ENCODE measurements at regions not wholly inside any gene's neighbourhood (a gene's known extent, or its start where the extent isn't known, plus 50 kb on each side); places are given as distances from the start of the nearest gene placed in this dataset.

DNA sequence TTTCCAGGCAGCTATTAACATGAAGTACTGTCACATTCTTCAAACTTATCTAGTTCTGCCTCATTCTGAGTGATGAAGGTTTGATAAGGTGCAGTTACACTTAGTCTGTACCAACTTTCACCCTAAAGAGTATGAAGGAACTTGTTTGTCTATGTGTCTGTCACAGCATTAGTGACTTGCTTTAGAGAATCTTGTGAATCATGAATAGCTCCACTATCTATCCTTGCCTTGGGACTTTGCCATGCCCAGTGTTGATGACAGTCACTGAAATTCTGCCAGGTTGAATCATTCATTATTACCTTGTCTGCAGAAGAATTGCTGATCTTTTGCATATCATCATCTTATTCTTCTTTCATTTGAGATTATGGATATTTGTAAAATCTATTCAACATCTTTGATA is 50.9 kb upstream of the A1CF start:
- DNase-seq (ENCODE audit: low spot score), result no peak

DNA sequence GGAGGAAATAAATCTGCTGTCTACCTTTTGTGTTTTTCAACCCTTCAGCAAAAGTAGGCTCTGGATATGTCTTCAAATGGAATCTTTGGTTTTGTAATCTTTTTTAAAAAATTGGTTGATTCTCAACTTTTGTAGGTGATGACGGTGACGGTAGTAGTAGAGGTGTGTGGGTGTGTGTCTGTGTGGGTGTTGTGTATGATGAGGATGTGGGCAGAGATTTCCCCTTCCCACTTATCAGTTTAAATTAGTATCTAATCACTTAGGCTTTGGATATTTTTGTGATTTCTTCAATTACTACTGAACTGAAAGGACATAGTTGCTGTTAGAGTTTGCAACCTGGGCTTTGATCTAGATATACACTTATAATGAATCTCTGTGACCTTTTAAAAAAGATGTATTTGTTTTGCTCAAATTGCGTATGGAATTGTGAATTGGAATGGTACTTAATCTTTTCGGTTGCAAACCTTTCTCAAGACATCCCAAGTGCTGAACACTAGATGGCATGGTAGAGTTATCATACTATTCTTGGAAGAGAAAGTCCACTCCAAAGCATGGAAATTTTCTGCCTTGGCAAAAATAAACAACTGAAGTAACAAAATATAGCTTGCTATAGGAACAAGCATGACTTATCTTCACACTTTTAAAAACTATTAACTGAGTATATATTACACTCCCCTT is 51.9 kb upstream of the A1CF start:
- no peak for DNase-seq (ENCODE audit: low spot score)

DNA sequence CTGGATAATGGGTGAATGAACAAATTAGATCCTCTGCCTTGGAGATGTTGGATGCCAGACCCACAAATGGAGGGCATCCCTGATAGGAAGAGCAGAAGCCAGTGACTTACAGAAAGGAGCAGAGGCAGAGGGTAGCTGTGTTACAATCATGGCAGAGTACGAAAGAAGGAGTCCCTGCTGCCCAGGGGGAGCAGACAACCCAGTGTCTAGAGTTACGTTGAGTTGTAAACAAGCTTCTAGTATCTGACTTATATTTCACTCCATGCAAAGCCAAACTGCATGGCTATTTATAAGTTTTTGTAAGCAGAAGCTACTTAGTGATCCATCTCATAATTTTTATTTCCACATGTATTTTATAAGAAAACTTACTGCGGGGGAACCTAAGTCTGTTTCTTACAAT is 56.2 kb upstream of the A1CF start:
- no peak for DNase-seq (ENCODE audit: low spot score)

DNA sequence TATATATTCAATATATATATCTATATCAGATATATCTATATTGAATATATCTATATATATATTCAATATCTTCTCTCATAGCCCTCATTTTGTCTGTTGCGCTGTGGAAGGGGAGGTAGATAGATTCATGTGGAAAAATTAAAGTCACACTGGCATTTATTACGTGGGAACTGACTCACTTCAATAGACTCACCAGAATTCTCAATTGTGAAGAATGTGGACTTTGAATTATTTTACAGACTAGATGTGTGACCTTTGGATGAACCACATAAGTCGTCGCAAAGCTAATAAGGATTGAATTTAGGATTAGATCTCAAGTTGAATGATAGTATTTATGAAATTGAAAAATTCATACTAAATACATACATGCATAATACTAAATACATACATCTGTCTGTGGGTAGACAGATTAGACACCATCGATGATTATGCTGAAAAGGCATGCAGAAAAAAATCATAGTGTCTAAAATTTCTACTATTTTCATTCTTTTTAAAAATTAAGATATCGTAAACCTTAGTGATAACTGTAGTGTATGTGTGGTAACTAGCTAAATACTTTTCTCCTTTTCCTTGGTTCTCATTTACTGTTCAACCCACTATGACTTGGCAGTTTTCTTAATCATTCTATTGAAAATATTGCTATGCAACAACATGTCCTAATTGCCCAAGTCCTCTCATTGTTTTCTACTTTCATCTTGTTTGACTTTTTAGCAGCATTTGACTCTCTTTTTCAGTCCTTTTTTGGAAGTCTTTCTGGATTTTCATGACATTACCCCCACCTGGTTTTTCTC is 61.8 kb upstream of the A1CF start:
- DNase-seq (ENCODE audit: low spot score), result no peak

DNA sequence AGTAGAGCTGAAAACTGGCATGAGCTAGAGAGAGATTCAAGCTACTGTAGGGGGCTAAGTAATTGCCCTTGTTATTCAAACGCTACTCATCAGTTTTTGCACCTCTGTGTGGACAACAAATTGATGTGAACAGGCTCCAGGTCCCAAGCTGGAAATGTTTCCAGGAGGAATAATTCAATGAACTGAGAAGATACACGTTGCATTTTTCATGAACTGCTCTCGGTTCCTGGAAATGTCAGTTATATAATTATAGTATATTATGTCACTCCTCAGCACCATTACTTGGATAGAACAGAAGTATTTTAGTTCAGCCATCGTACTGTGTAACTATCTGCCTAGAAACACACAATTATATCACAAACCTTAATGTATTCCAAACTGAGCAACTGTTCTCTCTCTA is 65.9 kb upstream of the A1CF start:
- DNase-seq (ENCODE audit: low spot score), result no peak

DNA sequence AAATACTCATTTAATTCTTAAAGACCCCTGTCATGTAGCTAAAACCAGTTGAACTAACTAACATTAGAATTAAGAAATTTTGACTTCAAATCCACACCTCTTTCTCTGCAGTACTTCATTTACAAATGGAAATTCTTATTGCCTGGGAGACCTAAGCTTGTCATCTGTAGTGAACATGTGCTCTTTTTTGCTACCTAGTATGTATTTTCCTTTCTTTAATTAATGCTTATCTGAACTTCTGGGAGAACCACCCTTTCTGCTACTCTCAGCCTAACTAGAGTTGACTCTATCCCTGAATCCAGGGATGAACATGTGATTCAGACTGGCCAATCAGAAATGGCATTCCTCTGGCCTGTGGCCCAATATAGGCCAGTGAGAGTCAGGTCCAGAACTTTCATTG is 75.9 kb upstream of the A1CF start:
- DNase-seq (ENCODE audit: low spot score), result no peak

DNA sequence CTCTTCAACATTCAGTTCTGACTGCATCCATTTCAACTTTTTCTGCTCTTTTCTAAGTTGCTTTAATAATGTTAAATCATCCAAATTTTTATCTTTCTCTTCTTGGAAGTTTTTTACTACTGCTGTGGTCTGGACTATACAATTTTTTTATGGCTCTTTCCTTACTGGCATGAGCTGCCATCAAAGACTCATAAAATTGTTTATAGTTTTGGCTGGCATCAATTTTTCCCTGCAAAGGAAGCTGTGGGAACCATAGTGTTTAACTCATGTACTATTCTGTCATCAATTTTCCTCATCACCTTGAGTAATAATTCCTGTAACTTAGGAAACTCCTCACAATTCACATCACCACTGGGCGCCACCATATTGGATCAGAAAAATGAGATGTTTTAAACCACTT is 77.6 kb upstream of the A1CF start:
- no peak for DNase-seq (ENCODE audit: low spot score)

DNA sequence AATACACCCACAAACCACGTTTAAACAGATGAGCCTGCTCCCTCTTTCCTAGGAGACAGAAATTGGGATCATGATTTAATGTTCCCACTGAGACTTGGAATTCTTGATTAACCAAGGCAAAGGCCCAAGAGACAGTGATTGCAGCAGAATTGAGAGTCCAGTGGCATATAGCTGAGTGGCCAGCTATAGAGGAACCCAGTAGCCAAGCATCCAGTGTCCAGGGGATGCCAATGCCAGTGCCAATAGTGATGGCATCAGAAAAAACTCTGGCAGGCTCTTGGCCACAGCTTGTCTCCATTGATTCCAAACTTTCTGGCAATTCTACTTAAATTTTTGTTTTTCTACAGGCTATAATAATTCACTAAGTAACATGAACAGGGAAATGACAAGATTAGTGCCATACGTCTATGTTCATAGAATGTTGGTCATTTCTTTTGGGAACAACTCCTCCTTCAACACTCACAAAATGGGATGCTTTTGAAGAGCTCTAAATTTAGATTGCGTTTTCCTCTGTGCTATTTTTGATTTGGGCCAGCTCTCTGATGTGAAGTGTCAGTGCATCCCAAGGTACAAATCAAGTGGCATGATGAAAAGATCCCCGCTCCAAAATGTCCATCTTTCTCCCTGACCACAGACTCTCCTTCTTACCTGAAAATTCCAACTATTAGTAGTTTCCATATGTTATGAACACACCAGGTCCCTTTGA is 83.1 kb upstream of the A1CF start:
- DNase-seq (ENCODE audit: low spot score), result no peak

DNA sequence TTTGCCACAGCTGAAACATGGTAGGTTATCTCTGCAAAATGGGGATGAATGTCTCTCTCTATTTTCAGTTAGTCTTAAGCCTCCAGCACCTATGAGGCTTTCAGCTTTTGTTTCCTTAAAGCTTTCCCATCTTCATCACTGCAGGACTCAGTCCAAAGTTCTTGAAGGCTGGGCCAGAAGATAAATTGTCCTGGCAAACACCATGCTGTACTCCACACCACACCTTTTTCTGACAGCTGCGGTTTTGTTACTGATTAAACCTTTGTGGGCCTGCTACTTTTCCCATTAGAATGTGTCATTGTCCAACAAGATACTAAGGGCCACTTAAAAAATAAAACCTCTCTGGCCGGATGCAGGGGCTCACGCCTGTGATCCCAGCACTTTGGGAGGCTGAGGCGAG is 87.2 kb upstream of the A1CF start:
- DNase-seq (ENCODE audit: low spot score), result no peak

DNA sequence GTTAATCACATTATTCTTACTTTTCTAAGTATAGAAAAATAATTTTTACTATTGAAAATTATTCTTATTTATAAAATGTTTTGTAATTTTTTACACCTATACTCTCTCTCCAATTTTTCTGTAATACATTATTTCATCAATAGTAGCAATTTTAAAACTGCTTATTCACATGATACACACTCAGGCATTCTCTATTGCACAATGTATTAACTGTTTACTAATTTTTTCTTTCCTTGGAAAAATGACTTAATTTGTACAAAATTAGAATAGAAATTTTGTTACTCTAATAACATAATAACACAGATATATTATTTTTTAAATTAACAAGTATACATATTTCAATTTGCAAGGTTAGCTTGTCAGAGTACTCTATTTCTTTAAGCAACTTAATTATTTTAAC is 92.9 kb upstream of the PRKG1 start:
- DNase-seq (ENCODE audit: low spot score), result no peak

DNA sequence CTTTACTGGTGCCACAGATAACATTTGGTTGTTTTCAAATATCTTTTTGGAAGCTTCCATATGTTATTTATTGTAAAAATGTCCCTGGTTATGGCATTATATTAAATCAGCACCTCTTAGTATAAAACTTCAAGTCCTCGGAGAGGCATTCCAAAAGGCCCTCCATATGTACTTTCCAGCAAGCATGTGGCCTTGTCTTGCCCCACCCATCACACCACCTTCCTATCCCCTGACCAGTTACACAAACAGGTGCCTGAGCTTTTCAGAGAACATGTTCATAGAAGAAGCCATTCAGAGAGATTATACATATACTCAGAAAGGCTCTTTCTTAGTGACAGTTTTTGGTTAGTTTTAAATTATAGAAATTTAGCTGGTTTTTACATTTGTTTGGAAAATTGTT is 92.4 kb upstream of the PRKG1 start:
- no peak for DNase-seq (ENCODE audit: low spot score)

DNA sequence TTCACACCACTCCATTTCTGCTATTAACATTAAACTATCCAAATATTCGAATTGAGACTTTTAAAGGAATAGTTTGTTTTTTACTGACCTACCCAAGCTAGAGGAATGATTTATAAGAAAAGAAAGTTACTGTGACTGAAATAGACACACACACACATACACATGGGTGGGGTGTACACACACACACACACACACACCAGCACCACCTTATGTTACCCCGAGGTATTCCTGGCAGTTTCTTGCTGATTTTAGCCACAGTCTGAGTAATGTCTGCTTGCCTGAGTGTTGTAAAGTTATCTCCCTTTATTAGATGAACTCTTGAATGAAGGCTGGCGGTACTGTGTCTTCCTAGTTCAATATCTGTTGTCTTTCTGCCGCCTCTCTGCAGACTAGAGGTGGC is 91.3 kb upstream of the PRKG1 start:
- DNase-seq (ENCODE audit: low spot score), result no peak

DNA sequence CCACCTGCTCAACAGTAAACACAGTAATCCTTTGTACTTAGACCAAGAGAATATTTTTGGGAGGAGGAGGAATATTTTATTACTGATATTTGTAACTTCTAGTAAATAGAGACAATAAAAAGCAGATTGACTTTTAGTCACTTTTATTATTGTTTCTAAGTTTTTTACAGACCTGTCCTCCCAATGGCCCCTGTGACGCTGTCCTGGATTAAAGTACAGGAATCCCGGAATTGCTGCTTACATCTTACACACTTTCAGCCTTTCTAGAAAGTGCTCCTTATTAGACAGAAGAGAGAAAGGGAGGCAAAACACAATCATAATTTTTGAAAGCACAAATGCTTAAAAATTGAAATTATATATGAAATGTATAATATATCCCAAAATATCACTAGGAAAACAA is 86.4 kb upstream of the PRKG1 start:
- no peak for DNase-seq (ENCODE audit: low spot score)

DNA sequence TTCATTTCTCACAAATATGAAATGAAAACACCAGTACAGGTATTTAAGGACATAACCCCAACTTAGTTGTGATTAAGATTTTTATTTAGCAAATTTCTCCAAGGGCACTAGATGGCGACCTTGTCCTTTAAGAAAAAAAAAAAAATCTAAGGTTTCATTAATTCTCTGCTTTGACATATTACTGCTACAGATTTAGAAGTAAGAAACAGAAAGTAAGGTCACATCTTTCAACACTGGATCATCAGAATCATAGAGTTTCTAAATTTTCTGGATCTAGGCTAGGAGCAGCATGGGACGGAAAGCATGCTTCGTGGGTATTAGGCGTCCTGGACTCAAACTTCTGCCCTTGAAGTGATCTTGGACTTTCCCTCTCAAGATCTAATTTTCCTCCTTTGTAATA is 85.5 kb upstream of the PRKG1 start:
- no peak for DNase-seq (ENCODE audit: low spot score)

DNA sequence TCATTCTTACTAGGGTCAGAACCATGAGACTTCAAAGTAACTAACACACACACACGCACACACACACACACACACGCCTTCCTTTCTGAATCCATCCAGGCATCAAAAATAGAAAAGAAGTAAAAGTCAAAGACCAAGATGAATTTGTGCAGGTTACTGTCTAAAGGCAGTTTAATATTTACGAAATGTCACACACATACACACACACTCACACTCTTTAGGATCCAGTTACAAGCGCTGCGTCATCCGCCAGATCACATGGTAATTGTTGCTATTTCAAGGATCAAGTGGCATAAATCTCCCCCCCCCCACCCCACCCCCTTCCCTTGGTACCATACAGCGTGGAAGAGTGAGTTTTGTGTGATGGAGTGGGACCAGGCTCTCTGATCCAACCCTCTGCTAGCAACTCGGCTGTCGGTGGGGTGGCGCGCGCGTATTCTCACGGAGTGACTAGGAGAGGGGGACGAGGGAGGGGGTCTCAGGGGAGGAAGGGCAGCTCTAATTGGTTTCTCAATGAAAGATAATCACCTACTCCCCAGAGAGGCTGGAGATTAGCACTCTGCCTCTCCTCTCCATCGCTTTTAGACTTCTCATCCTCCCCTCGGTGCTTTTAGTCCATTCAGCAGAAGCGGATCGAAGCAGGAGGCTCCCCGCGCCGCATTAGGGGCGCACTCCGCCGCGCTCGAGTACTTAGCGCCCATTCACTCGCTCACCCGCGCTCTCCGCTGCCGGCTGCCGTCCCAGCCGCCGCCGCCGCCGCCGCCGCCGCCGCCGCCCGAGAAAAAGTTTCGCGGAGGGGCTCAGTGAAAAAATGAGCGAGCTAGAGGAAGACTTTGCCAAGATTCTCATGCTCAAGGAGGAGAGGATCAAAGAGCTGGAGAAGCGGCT is 83.5 kb upstream of the PRKG1 start:
- no peak for DNase-seq (ENCODE audit: low spot score)

DNA sequence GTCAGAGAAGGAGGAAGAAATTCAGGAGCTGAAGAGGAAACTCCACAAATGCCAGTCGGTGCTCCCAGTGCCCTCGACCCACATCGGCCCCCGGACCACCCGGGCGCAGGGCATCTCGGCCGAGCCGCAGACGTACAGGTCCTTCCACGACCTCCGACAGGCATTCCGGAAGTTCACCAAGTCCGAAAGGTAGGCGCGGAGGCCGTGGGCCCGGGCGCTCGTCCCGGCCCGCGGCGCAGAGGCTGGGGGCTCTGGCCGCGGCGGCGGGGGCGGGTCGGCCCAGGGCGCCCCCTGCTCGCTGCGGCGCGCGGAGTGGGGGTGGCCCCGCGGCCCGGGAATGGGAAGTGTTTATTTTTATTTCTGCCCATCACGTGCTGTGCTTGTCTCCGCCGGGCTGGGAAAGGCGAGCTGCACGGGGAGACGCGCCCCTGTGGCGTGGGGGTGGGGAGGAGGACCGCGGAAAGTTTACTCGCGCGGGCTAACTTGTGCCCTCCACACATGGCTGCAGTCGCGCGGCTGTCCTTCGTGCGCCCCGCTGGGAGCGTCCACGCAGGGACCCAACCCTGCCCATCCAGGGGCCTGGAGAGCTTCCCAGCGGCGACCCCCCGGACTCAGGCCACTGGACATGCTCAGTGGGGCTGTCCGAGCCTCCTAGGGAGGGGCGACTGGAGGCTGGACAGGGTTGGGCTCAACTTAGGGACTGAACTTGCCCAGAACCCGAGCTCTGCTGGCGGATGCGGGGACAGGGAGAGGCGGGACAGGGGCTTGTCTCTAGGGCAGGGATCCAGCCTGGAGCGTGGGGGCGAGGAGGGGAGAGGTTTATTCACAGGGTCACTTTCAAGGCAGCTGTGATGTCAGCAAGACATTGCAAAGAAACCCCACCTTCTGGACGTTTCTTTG is 82.6 kb upstream of the PRKG1 start:
- DNase-seq (ENCODE audit: low spot score), result no peak

DNA sequence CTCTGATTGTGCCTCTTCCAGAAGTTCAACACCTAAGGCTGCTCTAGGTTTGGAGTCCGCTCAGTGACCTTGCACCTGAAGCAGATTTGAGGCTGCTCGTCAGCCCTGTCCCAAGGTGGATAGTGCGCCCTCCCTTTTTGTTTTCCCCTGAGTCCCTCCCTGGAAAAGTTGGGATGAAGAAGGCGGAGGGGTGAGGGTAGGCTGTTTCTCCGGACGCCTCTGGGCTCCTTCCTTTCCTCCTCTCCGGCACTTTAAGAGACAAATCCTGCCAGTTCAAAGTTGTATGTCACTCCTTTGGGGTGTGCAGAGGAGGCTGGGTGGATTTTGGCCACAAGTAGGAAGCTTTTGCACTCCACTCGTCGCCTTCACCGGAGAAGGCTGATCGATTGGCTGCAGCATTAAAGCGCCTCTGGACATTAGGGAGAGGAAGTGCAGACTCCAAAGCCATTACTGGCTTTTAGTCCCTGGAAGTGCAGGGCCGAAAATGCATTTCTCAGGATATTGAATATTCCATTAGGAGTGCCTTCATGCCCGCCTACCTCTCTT is 81.9 kb upstream of the PRKG1 start:
- no peak for DNase-seq (ENCODE audit: low spot score)

DNA sequence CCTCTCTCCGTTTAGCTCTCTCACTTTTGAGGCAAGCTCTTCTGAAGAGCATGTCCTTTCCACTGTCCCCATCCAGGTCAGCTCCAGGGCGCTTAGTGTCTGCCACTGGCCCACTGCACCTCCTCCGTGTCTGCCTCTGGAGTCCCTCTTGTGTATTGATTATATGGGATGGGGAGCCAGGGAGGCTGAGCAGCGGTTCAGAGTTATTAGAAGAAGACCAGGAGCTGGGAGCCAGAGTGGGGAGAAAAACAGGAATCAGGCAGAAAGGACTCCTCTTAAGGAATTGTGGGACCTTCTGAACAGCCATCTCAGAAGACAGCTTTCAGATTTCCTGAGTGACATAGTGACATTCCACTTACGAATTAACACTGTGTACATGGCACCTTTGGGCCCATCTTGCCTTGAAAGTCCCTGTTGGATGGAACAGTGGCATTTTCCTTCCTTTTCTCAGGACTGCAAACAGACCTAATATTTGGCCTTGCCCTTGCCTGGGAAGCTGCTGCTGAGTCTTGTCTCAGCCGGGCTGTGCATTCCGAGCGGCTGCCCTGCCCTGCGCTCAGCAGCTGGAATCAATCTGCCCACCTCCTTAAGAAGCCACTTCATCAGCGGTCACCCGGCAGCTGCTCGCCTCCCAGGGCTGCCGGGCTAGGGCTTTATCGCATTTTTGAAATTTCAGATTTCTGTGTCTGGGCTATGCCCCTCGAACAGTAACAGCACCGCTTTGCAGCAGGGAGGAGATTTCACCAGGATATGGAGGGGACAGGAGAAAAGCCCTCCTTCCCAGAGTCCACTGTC is 81.1 kb upstream of the PRKG1 start:
- DNase-seq (ENCODE audit: low spot score), result no peak

DNA sequence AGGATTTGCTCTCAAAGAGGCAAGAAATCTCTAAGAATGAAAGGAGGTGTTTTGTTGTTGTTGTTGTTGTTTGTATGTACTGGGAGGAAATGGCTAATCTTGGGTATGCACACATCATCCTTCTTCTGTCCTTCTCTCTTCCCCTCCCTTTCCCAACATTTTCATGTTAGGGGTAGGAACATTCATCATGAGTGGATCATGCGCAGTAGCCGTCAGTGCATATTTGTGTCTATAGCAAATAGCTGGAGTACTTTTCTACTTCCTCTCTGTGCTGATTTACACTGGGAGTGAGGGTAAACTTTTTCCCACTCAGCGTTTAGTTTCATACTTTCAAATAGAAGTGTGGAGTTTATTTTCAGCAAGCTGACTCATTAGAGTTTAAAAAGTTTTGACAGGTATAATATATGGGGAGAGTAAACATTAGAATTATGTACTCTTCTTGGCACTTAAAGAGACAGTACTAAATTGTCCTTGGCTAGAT is 80.5 kb upstream of the PRKG1 start:
- DNase-seq (ENCODE audit: low spot score), result no peak

DNA sequence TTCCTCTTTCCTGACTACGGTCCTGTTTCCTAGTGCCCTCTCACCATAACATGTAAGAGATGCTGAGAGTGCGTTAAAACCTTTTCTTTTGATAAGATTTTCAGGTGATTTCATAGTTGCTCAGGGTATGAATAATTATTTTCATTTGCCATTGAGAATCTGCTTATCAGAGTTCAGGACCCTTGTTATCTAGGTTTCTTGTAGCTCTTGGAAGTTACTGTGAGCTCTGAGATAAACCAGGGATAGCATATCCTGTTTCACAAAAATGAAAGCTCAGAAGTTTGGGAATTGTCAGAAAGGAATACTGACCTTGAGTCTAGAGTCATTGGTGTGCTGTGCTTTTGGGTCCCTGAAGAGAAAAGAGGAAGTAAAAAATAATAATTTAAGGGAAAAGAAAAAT is 76.8 kb upstream of the PRKG1 start:
- no peak for DNase-seq (ENCODE audit: low spot score)
